SK-N-SH treated with all-trans-retinoic acid at 6 μM for 48 hours (cell line): ENCODE measurements at regions not wholly inside any gene's neighbourhood (a gene's known extent, or its start where the extent isn't known, plus 50 kb on each side); places are given as distances from the start of the nearest gene placed in this dataset.

ENCODE experiments used
- ARNTL ChIP-seq: fragments of 450-650 bp; formaldehyde crosslinking; IDR thresholded peaks from 2 replicates; pipeline ENCODE4 v1.5.0; 2020; ENCODE audit warnings: low read depth, mild to moderate bottlenecking, moderate library complexity, borderline replicate concordance
- BACH2 ChIP-seq: fragments of 250-450 bp; sonication (Bioruptor Pico); IDR thresholded peaks from 2 replicates; pipeline ENCODE4 v1.9.0; 2021; ENCODE audit warnings: mild to moderate bottlenecking, borderline replicate concordance
- CSRNP3 ChIP-seq: fragments of 250-450 bp; sonication (Bioruptor Pico); IDR thresholded peaks from 2 replicates; pipeline ENCODE4 v1.5.1; 2021; ENCODE audit warnings: mild to moderate bottlenecking, moderate library complexity
- PATZ1 ChIP-seq: fragments of 250-450 bp; sonication (Bioruptor Pico); IDR thresholded peaks from 2 replicates; pipeline ENCODE4 v1.8.0; 2020; ENCODE audit warnings: mild to moderate bottlenecking, moderate library complexity, borderline replicate concordance
- POU6F1 ChIP-seq: fragments of 250-450 bp; sonication (Bioruptor Pico); IDR thresholded peaks from 2 replicates; pipeline ENCODE4 v1.8.0; 2021; ENCODE audit warnings: low read depth, mild to moderate bottlenecking, moderate library complexity, borderline replicate concordance
- PPARA ChIP-seq: fragments of 250-450 bp; sonication (Bioruptor Pico); IDR thresholded peaks from 2 replicates; pipeline ENCODE4 v1.5.0; 2020; ENCODE audit warnings: mild to moderate bottlenecking, borderline replicate concordance
- RARB ChIP-seq: fragments of 250-450 bp; sonication (Bioruptor Pico); IDR thresholded peaks from 2 replicates; pipeline ENCODE4 v1.8.0; 2021; ENCODE audit warnings: mild to moderate bottlenecking, moderate library complexity
- TCF4 ChIP-seq: fragments of 250-450 bp; sonication (Bioruptor Pico); IDR thresholded peaks from 2 replicates; pipeline ENCODE4 v1.8.0; 2021; ENCODE audit warnings: mild to moderate bottlenecking, moderate library complexity, borderline replicate concordance
- TOX ChIP-seq: fragments of 250-450 bp; sonication (Bioruptor Pico); IDR thresholded peaks from 2 replicates; pipeline ENCODE4 v1.8.0; 2021; ENCODE audit warnings: mild to moderate bottlenecking, moderate library complexity, borderline replicate concordance
- ZC3H10 ChIP-seq: fragments of 250-450 bp; sonication (Bioruptor Pico); IDR thresholded peaks from 2 replicates; pipeline ENCODE4 v1.5.1; 2021; ENCODE audit warnings: mild to moderate bottlenecking, moderate library complexity
- ZFP3 ChIP-seq: fragments of 250-450 bp; sonication (Bioruptor Pico); IDR thresholded peaks from 2 replicates; pipeline ENCODE4 v1.5.0; 2020; ENCODE audit warnings: mild to moderate bottlenecking, moderate library complexity
- ZNF565 ChIP-seq: fragments of 450-650 bp; formaldehyde crosslinking; conservative IDR thresholded peaks from 2 replicates; pipeline ENCODE4 v1.5.0; 2020; ENCODE audit warnings: low read depth, mild to moderate bottlenecking, moderate library complexity
- ZNF70 ChIP-seq: fragments of 450-650 bp; formaldehyde crosslinking; IDR thresholded peaks from 2 replicates; pipeline ENCODE4 v1.5.0; 2020; ENCODE audit warnings: mild to moderate bottlenecking, moderate library complexity
- ZNF8 ChIP-seq: fragments of 450-650 bp; formaldehyde crosslinking; IDR thresholded peaks from 2 replicates; pipeline ENCODE4 v1.5.0; 2020; ENCODE audit warnings: mild to moderate bottlenecking, moderate library complexity

GRCh38 chr3:137693791-137694190 lies 70.3 kb upstream of the SOX14 start:
- no peak for TF ChIP-seq TCF4 (CRISPR knock-in tag)
- TF ChIP-seq ZNF8 (CRISPR knock-in tag), result no peak
- TF ChIP-seq PPARA (CRISPR knock-in tag), result no peak
- no peak for TF ChIP-seq CSRNP3 (CRISPR knock-in tag)
- TF ChIP-seq BACH2 (CRISPR knock-in tag), result no peak
- TF ChIP-seq ZC3H10 (CRISPR knock-in tag), result no peak
- TF ChIP-seq PATZ1 (CRISPR knock-in tag), result no peak
- no peak for TF ChIP-seq ZNF70 (CRISPR knock-in tag)
- no peak for TF ChIP-seq RARB
- TF ChIP-seq POU6F1, result no peak
- TF ChIP-seq TOX (CRISPR knock-in tag), result no peak
- TF ChIP-seq ZFP3 (CRISPR knock-in tag), result no peak
- no peak for TF ChIP-seq ZNF565 (CRISPR knock-in tag)
- no peak for TF ChIP-seq ARNTL
